ENCODE measurements at regions not wholly inside any gene's neighbourhood (a gene's known extent, or its start where the extent isn't known, plus 50 kb on each side); places are given as distances from the start of the nearest gene placed in this dataset.
A peak's percentile ranks its signal among the peaks of the same experiment; 100 is the strongest.

GRCh38 chr3:157718800-157719199 lies 215.6 kb upstream of the VEPH1 start:
- DNase-seq (ENCODE audit: low spot score), result no peak

GRCh38 chr3:157713101-157713500 lies 209.9 kb upstream of the VEPH1 start:
- no peak for DNase-seq (ENCODE audit: low spot score)

GRCh38 chr3:157705258-157705657 lies 202.0 kb upstream of the VEPH1 start:
- no peak for DNase-seq (ENCODE audit: low spot score)

- no peak for DNase-seq (ENCODE audit: low spot score)
Observed at GRCh38 chr3:157700405-157700804, 197.2 kb upstream of the VEPH1 start.

GRCh38 chr3:157695586-157695985 lies 192.4 kb upstream of the VEPH1 start:
- peak; percentile 13 for DNase-seq (ENCODE audit: low spot score)

- no peak for DNase-seq (ENCODE audit: low spot score)
Observed at GRCh38 chr3:157695103-157695502, 191.9 kb upstream of the VEPH1 start.

DNA sequence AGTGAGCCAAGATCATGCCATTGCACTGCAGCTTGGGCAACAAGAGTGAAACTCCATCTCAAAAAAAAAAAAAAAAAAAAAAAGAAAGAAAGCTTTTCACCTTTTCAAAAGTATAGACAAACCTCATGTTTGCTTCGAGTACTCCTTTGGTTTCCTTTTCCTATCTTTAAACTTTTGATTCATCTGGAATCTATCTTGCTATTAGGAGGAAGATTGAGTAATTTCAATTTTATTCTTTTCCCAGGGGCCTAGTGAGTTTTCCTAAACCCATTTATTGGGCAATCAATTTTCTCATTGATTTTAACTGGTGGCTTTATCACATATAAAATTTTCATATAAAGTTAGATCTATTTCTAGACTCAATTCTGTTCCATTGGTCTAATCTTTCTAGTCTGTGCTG lies 190.5 kb upstream of the VEPH1 start:
- no peak for DNase-seq (ENCODE audit: low spot score)

DNA sequence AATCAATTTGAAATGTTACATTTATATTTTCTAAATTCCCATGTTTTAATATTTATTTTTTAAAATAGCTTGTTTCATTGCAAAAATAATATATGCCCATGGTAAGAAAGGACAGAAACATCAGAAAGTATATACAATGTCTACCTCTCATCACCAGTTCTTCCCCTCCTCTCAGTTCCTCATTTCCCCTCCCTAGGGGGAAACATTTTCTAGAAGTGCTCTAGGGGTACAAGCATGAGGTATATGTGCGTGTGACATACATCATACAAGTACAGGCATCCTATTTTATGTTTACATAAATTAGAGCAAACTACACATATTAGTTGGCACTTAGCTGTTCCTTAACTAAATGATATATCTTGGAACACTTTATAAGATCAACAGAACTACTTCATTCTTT lies 189.3 kb upstream of the VEPH1 start:
- DNase-seq (ENCODE audit: low spot score), result no peak

DNA sequence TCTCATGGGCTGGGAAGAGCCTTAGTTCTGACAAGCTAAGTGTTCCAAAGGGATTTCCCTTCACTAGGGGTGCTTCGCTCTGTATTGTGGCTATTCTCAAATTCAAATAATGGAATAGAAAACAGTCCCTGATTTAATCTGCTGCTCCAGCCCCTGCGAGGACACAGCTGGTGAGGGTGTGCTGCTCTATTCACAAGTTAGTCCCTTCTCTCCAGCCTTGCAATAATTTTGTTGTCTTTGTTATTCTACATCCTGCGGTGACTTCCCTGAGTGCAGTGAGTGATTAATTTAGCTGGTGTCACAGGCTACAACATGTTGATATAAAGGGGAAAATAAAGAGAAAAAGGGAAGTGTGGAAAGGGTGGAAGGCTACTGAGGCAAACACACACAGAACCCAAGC lies 180.5 kb upstream of the VEPH1 start:
- no peak for DNase-seq (ENCODE audit: low spot score)

DNA sequence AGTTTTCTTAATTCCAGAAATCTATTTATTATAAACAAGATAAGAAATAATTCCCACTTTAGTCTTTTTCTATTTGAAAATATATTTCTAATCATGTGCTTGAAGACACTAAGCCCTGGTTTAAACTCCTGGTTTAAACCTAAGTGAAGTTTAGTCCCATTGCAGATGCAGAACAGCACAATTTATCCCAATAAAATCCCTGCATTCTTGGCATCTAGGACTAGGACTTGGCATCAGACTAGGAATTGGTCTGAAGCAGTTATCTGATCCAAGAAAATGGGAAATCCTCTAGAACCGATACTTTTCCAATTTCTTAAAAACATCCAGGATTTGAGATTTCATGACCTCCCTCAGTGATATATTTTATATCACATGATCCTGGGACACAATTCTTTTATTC lies 168.8 kb upstream of the VEPH1 start:
- no peak for DNase-seq (ENCODE audit: low spot score)

DNA sequence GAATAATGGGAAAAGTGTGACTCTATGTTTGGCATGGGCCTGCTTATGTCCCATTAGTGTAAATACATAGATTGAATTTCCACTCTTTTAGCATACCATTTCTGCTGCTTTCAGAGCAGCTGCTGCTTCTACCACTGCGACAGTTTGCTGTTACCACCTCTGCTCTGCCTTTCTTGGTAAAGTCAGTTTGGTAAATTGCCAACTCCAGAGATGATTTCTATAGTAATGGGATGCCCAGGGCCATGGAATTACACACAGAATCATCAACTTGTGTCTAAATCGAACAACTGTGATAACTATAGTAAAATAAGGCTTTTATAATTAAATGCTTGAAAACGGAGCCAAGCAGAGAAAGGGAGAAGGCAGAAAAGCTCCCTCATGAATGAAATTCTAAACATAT lies 168.4 kb upstream of the VEPH1 start:
- no peak for DNase-seq (ENCODE audit: low spot score)

- DNase-seq (ENCODE audit: low spot score), result no peak
Observed at GRCh38 chr3:157669416-157669815, 166.2 kb upstream of the VEPH1 start.

GRCh38 chr3:157667493-157667892 lies 164.3 kb upstream of the VEPH1 start:
- DNase-seq (ENCODE audit: low spot score), result no peak

DNA sequence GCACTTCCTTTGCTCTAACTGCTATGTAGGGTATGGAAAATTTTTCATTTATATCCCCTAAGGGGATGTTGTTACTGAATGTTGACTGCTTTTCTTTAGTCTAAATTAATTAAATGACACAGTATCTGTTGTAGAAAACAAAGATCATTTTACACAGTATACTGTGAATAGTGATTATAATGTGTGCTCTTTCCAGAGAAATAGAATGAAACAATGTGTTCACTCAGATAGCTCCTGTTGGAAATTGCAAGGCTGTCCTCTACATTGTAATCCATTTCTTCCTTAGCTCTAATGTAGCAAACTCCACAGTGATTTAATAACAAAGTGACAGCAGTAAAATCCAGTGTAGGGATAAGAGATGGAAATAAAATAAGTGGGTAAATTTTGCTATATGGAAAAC lies 159.0 kb upstream of the VEPH1 start:
- no peak for DNase-seq (ENCODE audit: low spot score)

DNA sequence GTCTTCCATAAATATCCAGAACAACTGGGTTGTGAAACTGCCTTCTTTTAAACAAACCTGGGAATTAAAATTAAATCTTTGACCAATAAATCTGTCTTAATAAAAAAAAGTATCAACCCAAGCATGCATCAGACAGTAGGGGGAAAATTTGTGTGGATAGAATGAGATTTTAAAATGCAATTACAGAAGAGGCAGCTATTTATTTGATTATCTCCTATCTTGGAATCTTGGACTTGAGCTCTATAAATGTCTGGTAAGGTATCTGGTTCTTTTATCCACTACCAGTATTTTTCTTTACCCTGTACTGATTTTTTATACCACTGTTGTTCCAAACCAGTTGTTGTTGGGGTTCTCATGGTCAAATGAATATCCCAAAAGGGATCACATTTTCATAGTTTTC lies 157.6 kb upstream of the VEPH1 start:
- DNase-seq (ENCODE audit: low spot score), result no peak

DNA sequence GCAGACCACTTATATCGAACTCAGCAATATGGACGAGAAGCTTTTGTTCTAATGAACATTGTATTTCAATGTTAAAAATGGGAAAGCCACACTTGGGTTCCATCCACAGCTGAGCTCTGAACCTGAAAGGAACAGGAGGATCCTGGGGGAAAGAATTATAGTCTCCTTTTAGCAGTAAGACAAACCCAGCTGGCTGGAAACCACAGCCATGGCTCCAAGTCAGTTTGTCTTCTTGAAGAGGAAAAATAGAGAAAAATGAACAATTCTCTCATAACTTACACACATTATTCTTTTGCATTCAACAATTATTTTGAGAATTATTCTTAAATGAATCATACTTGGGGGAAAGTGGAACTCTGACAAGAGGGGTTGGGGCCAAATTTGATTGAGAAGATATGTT lies 149.2 kb upstream of the VEPH1 start:
- no peak for DNase-seq (ENCODE audit: low spot score)

DNA sequence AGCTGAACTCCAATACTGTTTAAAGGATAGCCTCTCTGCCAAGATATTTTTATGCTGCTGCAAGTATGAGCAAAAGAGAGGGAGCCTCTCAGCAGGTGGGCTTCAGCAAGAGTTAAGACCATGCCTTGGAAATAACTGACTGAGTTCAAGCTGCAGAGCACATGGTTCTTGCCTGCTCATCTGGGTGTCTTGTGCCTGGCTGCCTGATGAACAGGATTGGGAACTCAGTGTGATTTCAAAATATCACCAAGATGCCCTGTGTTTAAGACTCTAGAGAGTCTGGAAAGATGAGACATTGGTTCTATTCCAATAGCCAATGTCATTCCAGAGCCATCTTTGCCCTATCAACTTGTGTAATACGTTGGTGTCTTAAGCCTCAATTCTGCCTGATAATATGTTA lies 147.5 kb upstream of the VEPH1 start:
- DNase-seq (ENCODE audit: low spot score), result no peak

- no peak for DNase-seq (ENCODE audit: low spot score)
Observed at GRCh38 chr3:157650172-157650571, 147.0 kb upstream of the VEPH1 start.

- DNase-seq (ENCODE audit: low spot score), result no peak
Observed at GRCh38 chr3:157649511-157649910, 146.3 kb upstream of the VEPH1 start.

DNA sequence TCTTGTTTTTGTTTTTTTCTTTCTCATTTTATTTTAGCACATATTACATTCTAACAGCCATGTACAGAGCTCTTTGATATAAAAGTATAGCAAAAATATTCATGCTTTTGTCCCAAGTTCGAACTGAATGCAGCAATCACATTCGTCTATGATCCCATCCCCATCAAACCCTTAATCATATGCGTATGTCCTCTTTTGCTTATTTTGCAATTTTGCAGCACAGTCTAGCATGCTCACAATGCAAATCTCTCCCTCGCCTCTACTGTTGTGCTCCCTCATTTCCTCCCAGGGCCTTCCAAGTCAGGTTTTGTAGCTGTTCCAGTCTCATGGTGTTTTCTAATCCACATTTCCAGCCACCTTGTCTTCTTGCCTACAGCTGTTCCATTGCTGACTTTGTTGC lies 144.6 kb upstream of the VEPH1 start:
- DNase-seq (ENCODE audit: low spot score), result no peak

DNA sequence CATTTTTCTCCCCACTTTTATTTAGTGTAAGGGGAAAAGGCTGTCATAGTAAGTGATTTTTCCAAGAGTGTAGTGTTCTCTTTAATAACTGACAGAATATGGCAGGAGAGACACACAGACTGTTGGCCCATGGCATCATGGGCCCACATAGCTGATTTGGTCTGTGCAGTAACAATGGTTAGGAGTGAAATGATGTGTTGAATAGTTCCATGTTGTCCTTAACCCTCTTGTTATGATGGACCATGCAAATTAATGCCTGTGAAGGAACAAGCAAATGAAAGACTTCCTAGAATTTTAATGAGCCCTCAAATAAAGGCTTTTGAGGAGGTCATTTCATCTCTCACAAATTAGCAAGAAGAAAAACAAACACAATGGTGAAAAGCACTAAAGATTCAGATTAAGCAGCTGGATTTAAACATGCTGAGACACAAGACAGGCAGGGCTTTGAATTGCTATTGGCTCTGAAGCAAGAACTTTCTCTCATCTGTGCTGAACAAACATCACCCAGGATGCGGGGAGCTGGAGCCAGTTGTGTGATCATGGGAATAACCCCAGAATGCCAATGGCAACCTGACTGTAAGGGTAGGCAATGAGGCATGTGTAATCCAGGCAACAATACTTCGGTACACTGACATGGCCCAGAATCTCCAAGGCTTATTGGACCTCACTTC lies 136.7 kb upstream of the VEPH1 start:
- no peak for DNase-seq (ENCODE audit: low spot score)

GRCh38 chr3:157637866-157638265 lies 134.7 kb upstream of the VEPH1 start:
- DNase-seq (ENCODE audit: low spot score), result no peak

- DNase-seq (ENCODE audit: low spot score), result no peak
Observed at GRCh38 chr3:157633241-157633640, 130.0 kb upstream of the VEPH1 start.

DNA sequence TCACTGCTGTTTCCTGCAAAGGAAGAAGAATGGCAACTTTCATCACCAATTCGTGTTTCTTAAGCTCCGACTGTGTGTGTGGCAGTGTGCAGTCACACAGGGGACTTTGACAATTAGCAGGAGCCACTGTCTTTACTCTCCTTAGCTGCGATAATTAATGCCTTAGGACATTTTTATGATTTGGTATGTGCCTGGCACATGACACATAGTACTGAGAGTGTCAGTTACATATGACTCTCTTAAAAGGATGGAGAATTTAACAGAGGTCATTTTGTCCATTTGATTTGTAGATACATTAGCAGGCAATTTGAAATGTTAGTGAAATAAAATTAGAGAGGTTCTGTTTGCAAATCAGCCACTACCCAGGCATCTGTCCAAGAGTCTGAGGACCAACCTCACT lies 128.9 kb upstream of the VEPH1 start:
- DNase-seq (ENCODE audit: low spot score), result no peak

GRCh38 chr3:157631478-157631877 lies 128.3 kb upstream of the VEPH1 start:
- no peak for DNase-seq (ENCODE audit: low spot score)
